ENCODE measurements at regions not wholly inside any gene's neighbourhood (a gene's known extent, or its start where the extent isn't known, plus 50 kb on each side); places are given as distances from the start of the nearest gene placed in this dataset.

DNA sequence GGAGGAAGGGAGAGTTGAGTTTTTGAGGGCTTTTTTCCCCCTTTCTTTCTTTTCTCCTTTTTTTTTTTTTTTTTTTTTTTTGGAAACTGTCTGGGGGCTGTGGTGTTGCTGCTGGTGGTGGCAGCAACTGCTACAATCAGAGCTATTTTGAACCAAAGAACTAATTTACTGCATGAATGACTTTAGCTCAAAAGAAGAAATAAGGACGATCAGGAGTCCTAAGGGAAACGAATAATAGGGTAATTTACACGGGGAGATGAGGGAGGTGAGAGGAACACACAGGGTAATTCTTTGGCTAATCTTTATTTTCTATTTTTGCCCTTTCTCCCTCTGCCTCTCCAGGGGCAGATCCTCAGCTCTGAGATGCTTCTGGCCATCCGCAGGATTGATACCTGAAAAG is 119.8 kb downstream of the TMEM132E start:
- no peak for DNase-seq

DNA sequence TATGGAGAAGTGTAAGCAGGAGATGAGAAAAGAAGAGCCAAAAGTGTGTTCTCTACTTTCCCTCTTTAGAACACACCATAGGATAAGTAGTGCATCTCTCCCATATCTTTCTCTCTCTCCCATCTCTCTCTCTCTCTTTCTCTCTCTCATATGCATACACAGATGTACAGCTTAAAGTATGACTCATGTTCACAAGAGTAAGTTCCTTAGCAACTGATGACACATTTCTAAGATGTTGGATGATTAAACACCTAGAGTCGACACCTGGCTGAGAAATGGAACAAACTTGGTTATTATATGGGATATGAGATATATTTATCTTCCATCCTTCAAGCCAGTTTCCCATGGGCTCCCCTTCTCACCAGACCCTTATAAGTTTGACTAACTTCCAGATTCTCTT is 113.5 kb downstream of the TMEM132E start:
- no peak for DNase-seq

Measured in CD4-positive, alpha-beta T cell treated with Interleukin-17A for 4 hours (primary cell).